Activated CD4-positive, alpha-beta memory T cell treated with anti-CD3 and anti-CD28 coated beads for 36 hours (primary cell): ENCODE measurements at regions not wholly inside any gene's neighbourhood (a gene's known extent, or its start where the extent isn't known, plus 50 kb on each side); places are given as distances from the start of the nearest gene placed in this dataset.
"Not testable (repeated sequence)": the region's sequence is repeated elsewhere in the genome, so short reads cannot be mapped to it uniquely, and the experiment has no call there.

ENCODE experiments used
- CTCF ChIA-PET: fragments of 350-600 bp; sonication (Branson Sonifier 250); formaldehyde crosslinking; loops from one replicate; lab custom pipeline; 2021; ENCODE audit warnings: antibody characterized with exemption, inconsistent platforms; lab: Charles Lee
- POLR2A ChIA-PET: fragments of 350-600 bp; sonication (Branson Sonifier 250); formaldehyde crosslinking; loops from one replicate; lab custom pipeline; 2021; ENCODE audit warnings: antibody characterized with exemption; lab: Charles Lee
- DNase-seq: peaks from one replicate; pipeline ENCODE4 v3.0.0-alpha.2; 2020
- H3K27ac Mint-ChIP-seq: one replicate; pipeline ENCODE4 v1.8.0; 2021; ENCODE audit warnings: mixed read lengths
- H3K27me3 Mint-ChIP-seq: one replicate; pipeline ENCODE4 v1.8.0; 2021; ENCODE audit warnings: mixed read lengths
- H3K36me3 Mint-ChIP-seq: one replicate; pipeline ENCODE4 v1.8.0; 2021; ENCODE audit warnings: mixed read lengths
- H3K4me1 Mint-ChIP-seq: one replicate; pipeline ENCODE4 v1.8.0; 2021; ENCODE audit warnings: low read depth, mixed read lengths
- H3K4me3 Mint-ChIP-seq: one replicate; pipeline ENCODE4 v1.8.0; 2021; ENCODE audit warnings: mild to moderate bottlenecking, mixed read lengths
- H3K9me3 Mint-ChIP-seq: one replicate; pipeline ENCODE4 v1.8.0; 2021; ENCODE audit warnings: mixed read lengths
- intact Hi-C: fragments of 100-400 bp; cut with micrococcal nuclease; formaldehyde crosslinking; loops from one replicate; pipeline ENCODE4 v1.15.1; 2023

DNA sequence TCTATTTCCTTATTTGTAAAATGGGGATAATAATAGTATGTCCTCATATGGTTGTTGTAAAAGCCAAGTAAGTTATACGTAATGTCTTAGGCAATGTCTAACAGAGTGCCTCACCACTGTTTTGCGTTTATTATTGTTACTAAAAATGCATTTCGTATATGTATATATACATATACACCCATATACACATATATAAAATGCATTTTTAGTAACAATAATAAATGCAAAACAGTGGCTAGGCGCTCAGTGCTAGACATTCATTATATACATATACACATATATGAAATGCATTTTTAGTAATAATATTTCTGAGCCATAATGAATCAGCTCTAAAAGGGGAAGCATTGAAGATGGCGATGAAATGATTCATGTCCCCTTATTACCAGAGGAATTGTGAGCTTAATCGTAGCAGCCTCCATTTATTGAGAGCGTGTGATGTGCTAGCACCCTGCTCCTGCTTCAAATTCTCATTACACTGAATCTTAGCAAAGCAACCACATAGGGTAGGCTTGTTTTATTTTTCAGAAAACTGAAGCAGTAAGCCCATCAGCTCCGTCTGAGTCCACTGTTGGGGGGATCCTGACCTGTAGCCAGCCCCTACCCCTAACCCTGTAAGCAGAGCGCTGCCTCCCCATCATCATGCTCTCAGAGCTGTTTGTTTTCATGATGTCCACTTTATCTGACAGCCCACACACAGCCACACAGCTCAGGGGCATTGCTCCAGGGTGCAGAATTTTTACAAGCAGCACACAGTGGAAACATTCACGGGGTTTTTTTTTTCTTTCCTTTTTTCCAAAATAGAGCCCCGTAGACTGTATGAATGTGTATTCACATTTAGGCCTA lies 97.1 kb upstream of the NAV2 start:
- Mint-ChIP-seq H3K4me3 (no peak overlapping the region), H3K27ac (no peak overlapping the region), H3K4me1 (no peaks in the 10 kb centered on the region), H3K27me3 (peaks cover 1% of the 10 kb centered on the region), H3K36me3 (peaks cover 3% of the 10 kb centered on the region), H3K9me3 (peaks cover 20% of the 10 kb centered on the region)
- ChIA-PET POLR2A (interaction anchor here (0.6 kb wide), 1 partner anchor 9 kb away, joined by 3 read pairs; no protein-coding TSS in a partner anchor), CTCF (interaction anchor here (0.8 kb wide), 1 partner anchor 9 kb away, joined by 3 read pairs; no protein-coding TSS in a partner anchor)
- no peak for DNase-seq
- intact Hi-C loops = no loop called here

DNA sequence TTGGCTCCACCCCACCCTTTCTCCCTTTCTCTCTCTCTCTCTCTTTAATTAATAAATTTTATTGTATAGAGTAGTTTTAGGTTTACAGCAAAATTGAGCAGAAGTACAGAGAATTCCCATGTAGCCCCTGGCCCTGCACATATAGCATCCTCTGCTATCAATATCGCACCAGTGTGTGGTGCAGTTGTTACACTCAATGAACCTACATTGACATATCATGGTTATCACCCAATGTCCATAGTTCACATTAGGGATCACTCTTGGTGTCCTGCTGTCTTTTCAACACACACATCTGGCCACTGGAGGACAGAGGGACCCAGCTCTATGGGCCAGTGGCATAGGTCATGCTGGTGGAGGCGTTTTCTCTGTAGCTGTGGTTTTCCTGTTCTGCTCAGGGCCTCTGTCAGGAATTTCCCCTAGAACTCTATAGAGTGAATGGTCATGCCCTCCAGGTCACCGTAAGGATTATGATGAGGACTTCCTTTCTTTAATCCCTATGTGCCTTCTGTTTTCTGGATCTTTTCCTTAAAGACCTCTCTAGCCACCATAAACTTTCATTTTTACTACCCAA lies 98.2 kb upstream of the NAV2 start:
- Mint-ChIP-seq H3K4me3 (no peak overlapping the region), H3K9me3 (peaks cover 22% of the 10 kb centered on the region), H3K27ac (no peak overlapping the region), H3K27me3 (peaks cover 6% of the 10 kb centered on the region), H3K36me3 (peaks cover 3% of the 10 kb centered on the region), H3K4me1 (no peaks in the 10 kb centered on the region)
- ChIA-PET CTCF (no interaction called here), POLR2A (no interaction called here)
- intact Hi-C loops = no loop called here
- DNase-seq = no peak

DNA sequence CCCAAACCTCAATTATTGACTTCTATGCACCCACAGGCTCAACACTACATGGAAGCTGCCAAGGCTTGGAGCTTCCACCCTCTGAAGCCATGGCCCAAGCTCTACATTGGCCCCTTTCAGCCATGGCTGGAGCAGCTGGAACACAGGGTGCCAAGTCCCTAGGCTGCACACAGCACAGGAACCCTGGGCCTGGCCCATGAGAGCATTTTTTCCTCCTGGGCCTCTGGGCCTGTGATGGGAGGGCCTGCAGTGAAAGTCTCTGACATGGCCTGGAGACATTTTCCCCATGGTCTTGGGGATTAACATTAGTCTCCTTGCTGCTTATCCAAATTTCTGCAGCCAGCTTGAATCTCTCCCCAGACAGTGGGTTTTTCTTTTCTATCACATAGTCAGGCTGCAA lies 100.6 kb upstream of the NAV2 start:
- POLR2A ChIA-PET, DNase-seq, H3K4me1 Mint-ChIP-seq, H3K36me3 Mint-ChIP-seq, intact Hi-C loops, H3K4me3 Mint-ChIP-seq, CTCF ChIA-PET, H3K27ac Mint-ChIP-seq: not testable (repeated sequence)
- Mint-ChIP-seq H3K27me3 (peaks cover 11% of the 10 kb centered on the region), H3K9me3 (peaks cover 20% of the 10 kb centered on the region)

DNA sequence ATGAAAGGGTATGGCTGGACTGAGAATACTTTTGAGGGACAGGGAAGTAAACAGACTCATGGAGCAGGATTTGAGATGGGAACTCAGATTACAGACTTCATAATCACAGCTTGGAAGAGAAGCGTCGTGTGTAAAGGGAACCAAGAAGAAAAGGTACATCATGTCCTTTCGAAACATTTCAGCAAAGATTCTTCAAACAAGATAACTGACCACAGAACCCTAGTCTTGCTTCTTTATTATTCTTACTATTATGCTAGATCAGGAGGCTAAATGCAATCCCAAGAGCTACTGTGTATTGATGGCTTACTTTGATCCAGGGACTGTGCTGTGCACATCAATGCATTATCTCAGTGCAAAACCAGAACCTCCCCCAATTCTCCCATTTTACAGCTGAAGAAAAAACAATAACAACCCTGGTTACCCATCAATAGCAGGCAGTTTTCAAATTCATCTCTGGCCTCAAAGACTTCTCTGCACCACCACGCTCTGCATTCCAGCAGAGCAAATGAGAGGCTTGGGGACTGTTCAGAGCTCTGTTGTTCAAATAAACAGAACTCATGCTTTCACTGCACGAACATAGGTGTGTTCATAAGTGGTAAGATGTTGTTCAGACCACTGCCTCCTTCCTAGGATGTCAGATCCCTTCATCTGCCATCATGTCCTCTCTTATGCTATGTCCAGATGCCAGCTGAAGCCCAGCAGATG lies 104.8 kb upstream of the NAV2 start:
- POLR2A ChIA-PET = no interaction called here
- intact Hi-C loops = no loop called here
- Mint-ChIP-seq H3K9me3 (peaks cover 18% of the 10 kb centered on the region), H3K27ac (no peak overlapping the region), H3K27me3 (peaks cover 14% of the 10 kb centered on the region), H3K36me3 (peaks cover 3% of the 10 kb centered on the region), H3K4me3 (no peak overlapping the region), H3K4me1 (no peaks in the 10 kb centered on the region)
- CTCF ChIA-PET = no interaction called here
- DNase-seq = no peak

DNA sequence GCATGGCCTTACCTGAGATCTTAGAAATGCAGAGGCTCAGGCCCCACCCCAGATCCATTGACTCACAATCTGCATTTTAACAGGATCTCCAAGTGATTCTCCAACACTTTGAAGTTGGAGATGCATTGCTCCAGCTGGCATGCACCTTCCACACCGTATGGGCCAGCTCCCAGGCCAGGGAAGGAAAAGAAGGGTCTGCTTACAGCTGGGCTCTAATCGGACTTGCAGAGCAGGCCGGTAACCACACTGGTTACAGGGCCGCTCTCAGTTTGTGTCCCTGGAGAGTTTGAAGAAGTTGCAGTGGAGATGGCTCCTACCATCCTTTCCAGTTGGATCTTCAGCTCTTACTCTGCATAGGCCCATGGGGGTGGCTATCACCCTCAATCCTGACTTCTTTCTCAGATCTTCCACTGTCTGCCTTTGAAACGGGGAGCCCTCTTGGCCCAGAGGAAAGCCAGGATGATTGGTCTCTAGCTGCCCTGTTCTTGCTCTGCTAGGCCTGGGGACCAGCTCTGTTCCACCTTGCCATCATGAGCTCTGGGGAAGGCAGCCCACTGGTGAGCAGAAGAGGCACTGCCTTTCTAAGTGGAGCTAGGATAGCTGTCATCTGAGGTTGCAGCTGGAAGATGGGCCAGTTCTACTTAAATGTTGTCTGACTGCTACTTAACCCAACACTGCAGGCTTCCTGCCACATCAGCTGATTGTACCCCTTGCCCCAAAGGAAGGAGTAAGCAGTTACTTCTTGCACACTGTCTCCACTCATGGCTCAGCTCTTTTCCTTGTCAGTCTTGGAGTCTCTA lies 105.6 kb upstream of the NAV2 start:
- POLR2A ChIA-PET = no interaction called here
- Mint-ChIP-seq H3K36me3 (no peaks in the 10 kb centered on the region), H3K27me3 (peaks cover 14% of the 10 kb centered on the region), H3K27ac (no peak overlapping the region), H3K9me3 (peaks cover 11% of the 10 kb centered on the region), H3K4me3 (no peak overlapping the region), H3K4me1 (no peaks in the 10 kb centered on the region)
- DNase-seq = no peak
- intact Hi-C loops = no loop called here
- CTCF ChIA-PET = no interaction called here

DNA sequence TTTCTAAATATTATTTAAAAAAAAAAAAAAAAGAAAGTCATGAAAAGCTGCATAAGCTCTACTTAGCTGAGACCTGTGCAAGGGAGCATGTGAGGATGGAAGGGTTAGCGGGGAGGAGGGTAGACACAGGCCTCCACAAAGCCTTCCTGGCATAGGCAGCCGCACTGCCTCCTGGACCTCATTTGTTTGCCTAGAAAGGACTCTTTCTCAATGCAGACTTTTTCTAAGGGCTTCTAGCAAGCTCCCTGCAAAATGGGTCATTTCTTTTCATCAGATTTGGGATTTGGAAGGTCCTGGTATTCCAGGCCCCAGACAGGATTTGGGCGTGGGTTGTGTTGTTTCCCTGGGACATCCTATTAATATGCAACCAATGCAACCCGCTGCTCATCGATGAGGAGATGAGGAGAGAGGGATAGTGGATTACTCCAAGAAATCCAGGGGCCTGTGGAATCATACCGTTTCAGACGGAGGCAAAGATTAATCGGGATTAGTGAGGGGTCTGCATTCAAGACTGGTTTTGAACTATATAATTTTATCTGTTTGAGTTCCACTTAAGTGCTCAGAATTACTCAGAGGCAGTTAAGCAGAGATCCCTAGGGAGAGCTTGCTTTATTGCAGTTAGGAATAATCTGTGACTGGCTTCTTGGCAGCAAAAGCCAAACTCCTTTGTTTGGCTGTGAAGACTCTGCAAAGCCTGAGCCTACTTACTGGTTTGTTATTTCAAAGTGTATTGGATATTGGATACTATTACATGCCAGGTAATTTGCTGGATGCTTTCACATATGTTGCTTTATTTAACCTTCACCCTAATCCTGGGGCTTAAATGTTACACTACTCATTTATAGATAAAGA lies 106.9 kb upstream of the NAV2 start:
- H3K4me1 Mint-ChIP-seq = no peaks in the 10 kb centered on the region
- no peak for DNase-seq
- intact Hi-C loops = no loop called here
- POLR2A ChIA-PET = no interaction called here
- CTCF ChIA-PET = interaction anchor here (1.1 kb wide), 1 partner anchor 137 kb away, joined by 3 read pairs; no protein-coding TSS in a partner anchor
- no peaks in the 10 kb centered on the region for H3K36me3 Mint-ChIP-seq
- no peak overlapping the region for H3K27ac Mint-ChIP-seq
- H3K27me3 Mint-ChIP-seq = peaks cover 22% of the 10 kb centered on the region
- H3K4me3 Mint-ChIP-seq = no peak overlapping the region
- H3K9me3 Mint-ChIP-seq = peaks cover 3% of the 10 kb centered on the region

DNA sequence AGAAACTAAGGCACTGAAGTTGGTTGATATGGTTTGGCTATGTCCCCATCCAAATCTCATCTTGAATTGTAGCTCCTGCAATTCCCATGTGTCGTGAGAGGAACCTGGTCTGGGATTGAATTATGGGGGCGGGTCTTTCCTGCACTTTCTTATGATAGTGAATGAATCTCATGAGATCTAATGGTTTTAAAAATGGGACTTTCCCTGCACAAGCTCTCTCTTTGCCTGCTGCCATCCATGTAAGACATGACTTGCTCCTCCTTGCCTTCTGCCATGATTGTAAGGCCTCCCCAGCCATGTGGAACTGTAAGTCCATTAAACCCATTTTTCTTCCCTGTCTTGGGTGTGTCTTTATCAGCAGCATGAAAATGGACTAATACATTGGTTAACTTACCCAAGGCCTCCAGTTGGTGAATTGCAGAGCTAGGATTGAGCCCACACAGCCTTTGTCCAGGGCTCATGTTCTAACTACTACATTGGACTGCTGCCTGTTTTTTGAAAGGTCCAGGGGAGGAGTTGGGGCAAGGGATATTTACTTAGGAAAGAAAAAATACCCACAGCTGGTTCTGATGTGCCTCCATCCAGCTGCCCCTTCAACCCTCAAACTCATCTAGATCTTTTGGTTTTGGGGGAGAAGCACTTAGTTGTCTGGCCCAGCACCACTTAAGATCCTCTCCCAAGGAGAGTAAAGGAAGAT lies 107.8 kb upstream of the NAV2 start:
- Mint-ChIP-seq H3K27me3 (peaks cover 18% of the 10 kb centered on the region), H3K27ac (no peak overlapping the region), H3K36me3 (no peaks in the 10 kb centered on the region), H3K4me1 (no peaks in the 10 kb centered on the region), H3K4me3 (no peak overlapping the region), H3K9me3 (no peaks in the 10 kb centered on the region)
- ChIA-PET POLR2A (no interaction called here), CTCF (interaction anchor here (1.1 kb wide), 1 partner anchor 138 kb away, joined by 3 read pairs; no protein-coding TSS in a partner anchor)
- no peak for DNase-seq
- intact Hi-C loops = no loop called here

DNA sequence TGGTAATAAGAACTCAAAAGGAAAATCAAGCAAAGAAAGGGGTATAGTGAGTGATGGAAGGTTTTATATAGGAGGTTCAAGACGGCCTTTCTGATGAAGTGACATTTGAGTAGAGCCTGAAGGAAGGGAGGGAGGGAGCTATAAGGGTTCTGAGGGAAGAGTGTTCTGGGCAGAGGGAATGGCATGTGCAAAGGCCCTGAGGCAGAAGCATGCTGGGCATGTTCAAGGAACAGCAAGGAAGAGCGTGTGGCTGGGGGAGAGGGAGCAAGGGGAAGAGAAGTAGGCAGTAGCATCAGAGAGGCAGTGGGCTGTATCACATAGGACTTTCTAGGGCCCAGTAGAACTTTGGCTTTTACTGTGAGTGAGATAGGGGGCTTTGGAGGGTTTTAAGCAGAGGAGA lies 108.9 kb upstream of the NAV2 start:
- Mint-ChIP-seq H3K36me3 (no peaks in the 10 kb centered on the region), H3K4me3 (no peak overlapping the region), H3K9me3 (no peaks in the 10 kb centered on the region), H3K27me3 (peaks cover 12% of the 10 kb centered on the region), H3K27ac (no peak overlapping the region), H3K4me1 (no peaks in the 10 kb centered on the region)
- CTCF ChIA-PET = no interaction called here
- intact Hi-C loops = no loop called here
- POLR2A ChIA-PET = no interaction called here
- no peak for DNase-seq

DNA sequence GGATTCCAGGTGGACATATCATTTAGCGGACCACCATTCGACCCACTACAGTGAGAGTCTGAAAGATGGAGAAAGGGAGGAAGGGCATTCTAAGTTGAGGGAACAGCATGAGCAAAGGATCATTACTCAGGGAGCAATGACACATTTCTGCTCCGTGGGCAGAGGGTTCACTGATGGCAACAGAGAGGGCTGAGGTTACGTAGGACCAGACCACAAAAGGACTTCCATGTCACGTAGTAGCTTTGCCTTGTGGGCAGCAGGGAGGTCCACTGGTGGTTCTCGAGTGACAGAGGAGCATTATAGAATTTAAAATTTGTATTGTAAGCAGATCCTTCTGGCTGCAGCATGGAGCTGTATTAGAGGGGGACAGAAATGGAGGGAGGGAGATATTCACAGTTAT lies 109.7 kb upstream of the NAV2 start:
- Mint-ChIP-seq H3K9me3 (no peaks in the 10 kb centered on the region), H3K4me3 (no peak overlapping the region), H3K36me3 (no peaks in the 10 kb centered on the region), H3K27me3 (peaks cover 12% of the 10 kb centered on the region), H3K27ac (no peak overlapping the region), H3K4me1 (no peaks in the 10 kb centered on the region)
- CTCF ChIA-PET = no interaction called here
- DNase-seq = no peak
- POLR2A ChIA-PET = no interaction called here
- intact Hi-C loops = no loop called here

DNA sequence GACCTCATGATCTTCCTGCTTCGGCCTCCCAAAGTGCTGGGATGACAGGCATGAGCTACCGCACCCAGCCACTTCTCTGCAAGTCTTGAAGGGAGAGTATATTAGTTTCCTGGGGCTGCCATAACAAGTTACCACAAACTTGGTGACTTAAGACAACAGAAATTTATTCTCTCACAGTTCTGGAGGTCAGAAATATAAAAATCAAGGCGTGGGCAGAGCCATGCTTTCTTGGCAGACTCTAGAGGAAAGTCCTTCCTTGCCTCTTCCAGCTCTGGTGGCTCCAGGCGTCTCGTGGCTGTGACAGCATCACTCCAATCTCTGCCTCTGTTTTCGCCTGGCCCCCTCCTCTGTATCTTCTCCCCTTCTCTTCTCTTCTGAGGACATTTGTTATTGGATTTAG lies 110.2 kb upstream of the NAV2 start:
- Mint-ChIP-seq H3K9me3 (no peaks in the 10 kb centered on the region), H3K4me3 (no peak overlapping the region), H3K27ac (no peak overlapping the region), H3K4me1 (no peaks in the 10 kb centered on the region), H3K27me3 (peaks cover 13% of the 10 kb centered on the region), H3K36me3 (no peaks in the 10 kb centered on the region)
- ChIA-PET POLR2A (no interaction called here), CTCF (no interaction called here)
- intact Hi-C loops = no loop called here
- no peak for DNase-seq

DNA sequence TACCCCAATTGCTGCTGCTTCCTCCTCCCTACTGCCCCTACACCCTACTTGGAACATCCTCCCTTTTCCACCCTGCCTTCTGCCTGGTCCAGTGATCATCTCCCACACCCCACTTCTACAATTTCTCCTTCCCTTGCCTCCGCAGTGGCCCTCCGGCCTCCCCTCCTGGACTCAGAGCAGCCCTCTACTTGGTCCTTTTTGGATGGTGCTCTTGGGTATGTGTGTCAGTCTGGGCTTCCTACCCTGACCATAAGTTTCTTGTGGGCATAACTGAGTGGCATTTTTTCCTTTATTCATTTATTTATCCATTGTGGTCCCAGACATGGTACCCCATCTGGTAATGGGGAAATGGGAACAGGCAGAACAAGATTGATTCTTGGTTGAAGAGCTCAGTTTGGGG lies 111.4 kb upstream of the NAV2 start:
- no peak overlapping the region for H3K27ac Mint-ChIP-seq
- H3K9me3 Mint-ChIP-seq = no peaks in the 10 kb centered on the region
- no peaks in the 10 kb centered on the region for H3K36me3 Mint-ChIP-seq
- ChIA-PET POLR2A (no interaction called here), CTCF (no interaction called here)
- H3K4me3 Mint-ChIP-seq = no peak overlapping the region
- no peaks in the 10 kb centered on the region for H3K4me1 Mint-ChIP-seq
- intact Hi-C loops = no loop called here
- peaks cover 13% of the 10 kb centered on the region for H3K27me3 Mint-ChIP-seq
- DNase-seq = no peak
